Kidney capillary endothelial cell (primary cell): ENCODE measurements at regions not wholly inside any gene's neighbourhood (a gene's known extent, or its start where the extent isn't known, plus 50 kb on each side); places are given as distances from the start of the nearest gene placed in this dataset.
"Not testable (repeated sequence)": the region's sequence is repeated elsewhere in the genome, so short reads cannot be mapped to it uniquely, and the experiment has no call there.

Source experiments
- DNase-seq: peaks from one replicate; pipeline ENCODE4 v3.0.0-alpha.2; 2018; ENCODE audit warnings: low spot score

GRCh38 chrX:102784550-102784949 lies 64.0 kb downstream of the GPRASP3 start:
- no peak for DNase-seq

- no peak for DNase-seq
These were observed 66.7 kb downstream of the GPRASP3 start for GRCh38 chrX:102787283-102787682.

- DNase-seq: no peak
These were observed 87.8 kb downstream of the GPRASP3 start for GRCh38 chrX:102808336-102808735.

- not testable (repeated sequence) for DNase-seq
These were observed 97.7 kb downstream of the GPRASP3 start for GRCh38 chrX:102818269-102818668.

GRCh38 chrX:102832661-102833060 lies 104.4 kb upstream of the RAB40AL start:
- no peak for DNase-seq

- no peak for DNase-seq
These were observed 103.9 kb upstream of the RAB40AL start for GRCh38 chrX:102833136-102833535.

- DNase-seq: peak; percentile 15
These were observed 101.4 kb upstream of the RAB40AL start for GRCh38 chrX:102835504-102836146.

GRCh38 chrX:102837847-102838246 lies 99.2 kb upstream of the RAB40AL start:
- no peak for DNase-seq

- peak; percentile 32 for DNase-seq
These were observed 96.0 kb upstream of the RAB40AL start for GRCh38 chrX:102840871-102841705.

GRCh38 chrX:102841706-102842003 lies 95.4 kb upstream of the RAB40AL start:
- DNase-seq: no peak

- no peak for DNase-seq
These were observed 92.1 kb upstream of the RAB40AL start for GRCh38 chrX:102845020-102845419.

- DNase-seq: no peak
These were observed 90.4 kb upstream of the RAB40AL start for GRCh38 chrX:102846544-102847236.

- DNase-seq: no peak
These were observed 89.7 kb upstream of the RAB40AL start for GRCh38 chrX:102847362-102847761.

- DNase-seq: no peak
These were observed 87.7 kb upstream of the RAB40AL start for GRCh38 chrX:102849396-102849795.

GRCh38 chrX:102858826-102859549 lies 78.1 kb upstream of the RAB40AL start:
- not testable (repeated sequence) for DNase-seq

- DNase-seq: no peak
These were observed 77.6 kb upstream of the RAB40AL start for GRCh38 chrX:102859550-102859871.

- DNase-seq: no peak
These were observed 76.8 kb upstream of the RAB40AL start for GRCh38 chrX:102860235-102860634.

GRCh38 chrX:102863735-102864134 lies 73.3 kb upstream of the RAB40AL start:
- peak; percentile 51 for DNase-seq

- no peak for DNase-seq
These were observed 70.0 kb upstream of the RAB40AL start for GRCh38 chrX:102866981-102867656.

- no peak for DNase-seq
These were observed 53.6 kb upstream of the RAB40AL start for GRCh38 chrX:102883491-102883890.
